ENCODE measurements at regions not wholly inside any gene's neighbourhood (a gene's known extent, or its start where the extent isn't known, plus 50 kb on each side); places are given as distances from the start of the nearest gene placed in this dataset.

- intact Hi-C loops (cut with micrococcal nuclease; ENCODE audit: unreplicated experiment) (no loop called here), in situ Hi-C loops (cut with HindIII; ENCODE audit: low pct_unique_long_range_greater_than_20kb, low sequenced_read_pairs) (no loop called here)
These were observed 437.2 kb downstream of the HAPSTR1 start for GRCh38 chr16:9528511-9529079.

GRCh38 chr16:9533042-9533441 is 441.6 kb downstream of the HAPSTR1 start:
- no peaks in the 10 kb centered on the region for H3K4me1 ChIP-seq (ENCODE audit: control insufficient read depth, insufficient read depth, low read length)
- no TSS peak for BruUV-seq (replicated peaks)
- TF ChIP-seq, protein P1, sequence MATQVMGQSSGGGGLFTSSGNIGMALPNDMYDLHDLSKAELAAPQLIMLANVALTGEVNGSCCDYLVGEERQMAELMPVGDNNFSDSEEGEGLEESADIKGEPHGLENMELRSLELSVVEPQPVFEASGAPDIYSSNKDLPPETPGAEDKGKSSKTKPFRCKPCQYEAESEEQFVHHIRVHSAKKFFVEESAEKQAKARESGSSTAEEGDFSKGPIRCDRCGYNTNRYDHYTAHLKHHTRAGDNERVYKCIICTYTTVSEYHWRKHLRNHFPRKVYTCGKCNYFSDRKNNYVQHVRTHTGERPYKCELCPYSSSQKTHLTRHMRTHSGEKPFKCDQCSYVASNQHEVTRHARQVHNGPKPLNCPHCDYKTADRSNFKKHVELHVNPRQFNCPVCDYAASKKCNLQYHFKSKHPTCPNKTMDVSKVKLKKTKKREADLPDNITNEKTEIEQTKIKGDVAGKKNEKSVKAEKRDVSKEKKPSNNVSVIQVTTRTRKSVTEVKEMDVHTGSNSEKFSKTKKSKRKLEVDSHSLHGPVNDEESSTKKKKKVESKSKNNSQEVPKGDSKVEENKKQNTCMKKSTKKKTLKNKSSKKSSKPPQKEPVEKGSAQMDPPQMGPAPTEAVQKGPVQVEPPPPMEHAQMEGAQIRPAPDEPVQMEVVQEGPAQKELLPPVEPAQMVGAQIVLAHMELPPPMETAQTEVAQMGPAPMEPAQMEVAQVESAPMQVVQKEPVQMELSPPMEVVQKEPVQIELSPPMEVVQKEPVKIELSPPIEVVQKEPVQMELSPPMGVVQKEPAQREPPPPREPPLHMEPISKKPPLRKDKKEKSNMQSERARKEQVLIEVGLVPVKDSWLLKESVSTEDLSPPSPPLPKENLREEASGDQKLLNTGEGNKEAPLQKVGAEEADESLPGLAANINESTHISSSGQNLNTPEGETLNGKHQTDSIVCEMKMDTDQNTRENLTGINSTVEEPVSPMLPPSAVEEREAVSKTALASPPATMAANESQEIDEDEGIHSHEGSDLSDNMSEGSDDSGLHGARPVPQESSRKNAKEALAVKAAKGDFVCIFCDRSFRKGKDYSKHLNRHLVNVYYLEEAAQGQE (IDR thresholded peaks at IDR 0.05; ENCODE audit: insufficient read depth in 1 of 2, low read depth in 2 of 2, low read length in 1 of 2) = no peak
- TF ChIP-seq, protein P2, sequence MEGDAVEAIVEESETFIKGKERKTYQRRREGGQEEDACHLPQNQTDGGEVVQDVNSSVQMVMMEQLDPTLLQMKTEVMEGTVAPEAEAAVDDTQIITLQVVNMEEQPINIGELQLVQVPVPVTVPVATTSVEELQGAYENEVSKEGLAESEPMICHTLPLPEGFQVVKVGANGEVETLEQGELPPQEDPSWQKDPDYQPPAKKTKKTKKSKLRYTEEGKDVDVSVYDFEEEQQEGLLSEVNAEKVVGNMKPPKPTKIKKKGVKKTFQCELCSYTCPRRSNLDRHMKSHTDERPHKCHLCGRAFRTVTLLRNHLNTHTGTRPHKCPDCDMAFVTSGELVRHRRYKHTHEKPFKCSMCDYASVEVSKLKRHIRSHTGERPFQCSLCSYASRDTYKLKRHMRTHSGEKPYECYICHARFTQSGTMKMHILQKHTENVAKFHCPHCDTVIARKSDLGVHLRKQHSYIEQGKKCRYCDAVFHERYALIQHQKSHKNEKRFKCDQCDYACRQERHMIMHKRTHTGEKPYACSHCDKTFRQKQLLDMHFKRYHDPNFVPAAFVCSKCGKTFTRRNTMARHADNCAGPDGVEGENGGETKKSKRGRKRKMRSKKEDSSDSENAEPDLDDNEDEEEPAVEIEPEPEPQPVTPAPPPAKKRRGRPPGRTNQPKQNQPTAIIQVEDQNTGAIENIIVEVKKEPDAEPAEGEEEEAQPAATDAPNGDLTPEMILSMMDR (IDR thresholded peaks at IDR 0.05) = no peak
- TF ChIP-seq SIN3A (IDR thresholded peaks at IDR 0.05; ENCODE audit: borderline replicate concordance, insufficient read depth, low read depth, low read length) (no peak), TCF7L2 (IDR thresholded peaks at IDR 0.05; ENCODE audit: low read depth, low read length) (no peak), POLR2AphosphoS5 (IDR thresholded peaks at IDR 0.05; ENCODE audit: low read depth, low read length) (no peak)
- intact Hi-C loops (cut with micrococcal nuclease; ENCODE audit: unreplicated experiment) (no loop called here), in situ Hi-C loops (cut with HindIII; ENCODE audit: low pct_unique_long_range_greater_than_20kb, low sequenced_read_pairs) (no loop called here)
- ATAC-seq (no peak), DNase-seq (ENCODE audit: low read depth, low spot score) (no peak)
- no peaks in the 10 kb centered on the region for H3K9me3 ChIP-seq (ENCODE audit: control insufficient read depth, insufficient read depth, low read depth, low read length)
- ChIA-PET POLR2A (no interaction called here), CTCF (no interaction called here)
- no peak overlapping the region for H3K27ac ChIP-seq (ENCODE audit: low read length)
- H3K4me3 ChIP-seq (ENCODE audit: low read depth in 2 of 2, low read length in 2 of 2) = no peak overlapping the region
- peaks cover 7% of the 10 kb centered on the region for H3K27me3 ChIP-seq (ENCODE audit: control insufficient read depth, insufficient read depth, low read length)
- H3K36me3 ChIP-seq (ENCODE audit: control insufficient read depth, insufficient read depth, low read length) = no peaks in the 10 kb centered on the region

More at GRCh38 chr16:9528511-9529079, 437.2 kb downstream of the HAPSTR1 start:
- POLR2A ChIA-PET = no interaction called here
- Histone ChIP-seq H3K27me3 (ENCODE audit: control insufficient read depth, insufficient read depth, low read length) (peaks cover 11% of the 10 kb centered on the region; the same call in 1 of the 2 replicates), H3K27ac (ENCODE audit: low read length) (no peak overlapping the region), H3K9me3 (ENCODE audit: control insufficient read depth, insufficient read depth, low read depth, low read length) (no peaks in the 10 kb centered on the region), H3K4me1 (ENCODE audit: control insufficient read depth, insufficient read depth, low read length) (no peaks in the 10 kb centered on the region), H3K36me3 (ENCODE audit: control insufficient read depth, insufficient read depth, low read length) (no peaks in the 10 kb centered on the region), H3K4me3 (ENCODE audit: low read depth in 2 of 2, low read length in 2 of 2) (no peak overlapping the region)
- no peak for DNase-seq (ENCODE audit: low read depth, low spot score)
- CTCF ChIA-PET = no interaction called here
- ATAC-seq = no peak
- no peak for TF ChIP-seq TCF7L2 (IDR thresholded peaks at IDR 0.05; ENCODE audit: low read depth, low read length)
- no peak for TF ChIP-seq POLR2AphosphoS5 (IDR thresholded peaks at IDR 0.05; ENCODE audit: low read depth, low read length)
- TF ChIP-seq, protein P2 (IDR thresholded peaks at IDR 0.05) = no peak
- TF ChIP-seq, protein P1 (IDR thresholded peaks at IDR 0.05; ENCODE audit: insufficient read depth in 1 of 2, low read depth in 2 of 2, low read length in 1 of 2) = no peak
- no peak for TF ChIP-seq SIN3A (IDR thresholded peaks at IDR 0.05; ENCODE audit: borderline replicate concordance, insufficient read depth, low read depth, low read length)
- no TSS peak for BruUV-seq (replicated peaks)
